ENCODE measurements at regions not wholly inside any gene's neighbourhood (a gene's known extent, or its start where the extent isn't known, plus 50 kb on each side); places are given as distances from the start of the nearest gene placed in this dataset.
"Not testable (repeated sequence)": the region's sequence is repeated elsewhere in the genome, so short reads cannot be mapped to it uniquely, and the experiment has no call there.

DNA sequence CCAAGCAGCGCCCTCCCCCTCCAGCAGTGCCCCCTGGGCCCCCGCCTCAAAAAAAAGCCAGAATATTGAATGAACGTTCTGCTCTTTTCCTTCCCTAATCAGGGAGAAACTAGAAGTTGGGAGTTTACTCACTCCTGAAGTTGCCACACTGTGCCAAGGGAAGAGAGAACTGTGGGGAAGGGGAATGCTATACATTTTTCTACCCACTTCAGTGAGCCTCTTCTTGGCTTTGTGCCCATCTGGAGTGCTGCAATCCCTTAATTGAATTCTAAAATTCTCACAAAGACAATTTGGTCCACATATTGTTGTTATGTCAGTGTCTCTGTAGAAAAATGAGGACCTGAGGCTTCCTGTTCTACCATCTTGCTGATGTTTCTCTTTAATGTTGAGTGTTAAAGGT, 443.7 kb downstream of the DIRAS2 start:
- ATAC-seq (ENCODE audit: poor library complexity) = no peak
- no peaks in the 10 kb centered on the region for H3K36me3 ChIP-seq (ENCODE audit: insufficient read depth, low read length)
- ChIA-PET POLR2A (no interaction called here), CTCF (no interaction called here)
- peaks cover 2% of the 10 kb centered on the region for H3K9me3 Mint-ChIP-seq
- peaks cover 4% of the 10 kb centered on the region for H3K27me3 Mint-ChIP-seq
- H3K27me3 ChIP-seq (ENCODE audit: control insufficient read depth in 1 of 2, insufficient read depth in 2 of 2, low read length in 2 of 2) = no peaks in the 10 kb centered on the region
- no peaks in the 10 kb centered on the region for H3K4me1 ChIP-seq (ENCODE audit: insufficient read depth, low read length)
- TF ChIP-seq, protein P1, sequence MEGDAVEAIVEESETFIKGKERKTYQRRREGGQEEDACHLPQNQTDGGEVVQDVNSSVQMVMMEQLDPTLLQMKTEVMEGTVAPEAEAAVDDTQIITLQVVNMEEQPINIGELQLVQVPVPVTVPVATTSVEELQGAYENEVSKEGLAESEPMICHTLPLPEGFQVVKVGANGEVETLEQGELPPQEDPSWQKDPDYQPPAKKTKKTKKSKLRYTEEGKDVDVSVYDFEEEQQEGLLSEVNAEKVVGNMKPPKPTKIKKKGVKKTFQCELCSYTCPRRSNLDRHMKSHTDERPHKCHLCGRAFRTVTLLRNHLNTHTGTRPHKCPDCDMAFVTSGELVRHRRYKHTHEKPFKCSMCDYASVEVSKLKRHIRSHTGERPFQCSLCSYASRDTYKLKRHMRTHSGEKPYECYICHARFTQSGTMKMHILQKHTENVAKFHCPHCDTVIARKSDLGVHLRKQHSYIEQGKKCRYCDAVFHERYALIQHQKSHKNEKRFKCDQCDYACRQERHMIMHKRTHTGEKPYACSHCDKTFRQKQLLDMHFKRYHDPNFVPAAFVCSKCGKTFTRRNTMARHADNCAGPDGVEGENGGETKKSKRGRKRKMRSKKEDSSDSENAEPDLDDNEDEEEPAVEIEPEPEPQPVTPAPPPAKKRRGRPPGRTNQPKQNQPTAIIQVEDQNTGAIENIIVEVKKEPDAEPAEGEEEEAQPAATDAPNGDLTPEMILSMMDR (IDR thresholded peaks at IDR 0.05) = no peak
- no peak overlapping the region for H3K27ac Mint-ChIP-seq
- no peak overlapping the region for H3K27ac ChIP-seq (ENCODE audit: low read depth in 1 of 2, low read length in 2 of 2)
- no peaks in the 10 kb centered on the region for H3K36me3 Mint-ChIP-seq (ENCODE audit: low read depth)
- intact Hi-C loops (cut with DNase I, micrococcal nuclease) = no loop called here
- H3K4me3 Mint-ChIP-seq = no peak overlapping the region
- peaks cover 0 to 4% of the 10 kb centered on the region in 2 experiments for H3K9me3 ChIP-seq (ENCODE audit: control insufficient read depth in 1 of 2, insufficient read depth in 1 of 2, low read length in 2 of 2)
- DNase-seq = no peak
- H3K4me1 Mint-ChIP-seq (ENCODE audit: low read depth) = no peaks in the 10 kb centered on the region
- H3K4me3 ChIP-seq (ENCODE audit: low read length) = no peak overlapping the region

DNA sequence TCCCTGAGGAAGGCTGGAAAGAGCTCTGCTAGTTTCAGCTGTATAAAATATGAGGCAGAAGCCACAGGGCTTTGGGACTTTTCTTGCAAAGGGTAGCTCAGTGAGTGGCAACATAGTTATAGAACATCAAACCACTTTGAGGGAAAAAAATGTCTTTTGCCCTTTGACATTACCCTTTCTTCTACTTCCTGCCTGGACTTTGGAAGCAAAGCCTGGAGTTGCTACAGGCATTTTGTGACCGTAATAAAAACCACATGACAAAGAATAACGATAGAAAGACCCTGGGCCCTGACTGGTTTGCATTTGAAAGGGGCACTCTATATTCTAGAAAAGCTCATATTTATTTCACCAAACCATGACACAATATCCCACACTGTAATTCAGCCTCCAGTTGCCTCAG, 440.9 kb downstream of the DIRAS2 start:
- intact Hi-C loops (cut with DNase I, micrococcal nuclease) = no loop called here

DNA sequence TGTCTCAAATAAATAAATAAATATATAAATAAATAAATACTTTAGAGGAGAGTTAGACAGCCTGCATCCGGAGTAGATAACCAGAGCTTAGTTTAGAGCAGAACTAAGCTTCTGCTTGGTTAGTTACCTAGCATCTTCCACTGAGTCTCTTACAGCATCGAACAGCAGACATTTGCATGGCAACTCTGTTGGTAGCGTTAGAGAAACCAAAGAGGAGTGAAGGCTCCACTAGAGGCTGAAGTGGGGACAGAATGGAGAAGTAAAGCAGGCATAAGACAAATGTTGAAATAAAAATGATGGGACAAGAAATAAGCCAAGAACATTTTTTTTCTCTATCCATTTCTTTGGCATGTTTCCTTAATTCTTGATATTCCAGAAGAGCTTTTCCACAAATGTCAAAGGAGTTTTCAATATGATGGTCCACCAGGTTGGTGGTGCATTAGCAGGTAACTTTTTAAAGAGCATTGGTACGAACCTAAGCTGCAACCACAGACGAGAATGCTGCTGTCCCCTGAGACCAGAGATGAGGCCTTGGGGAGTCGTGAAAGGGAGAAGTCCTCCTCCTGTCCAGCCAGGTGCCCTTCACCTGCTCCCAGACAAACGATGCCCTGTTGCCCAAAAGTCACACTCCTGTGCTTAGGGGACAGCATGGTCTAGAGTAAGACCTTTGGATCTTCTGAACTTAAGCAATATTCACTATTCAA, 438.3 kb downstream of the DIRAS2 start:
- no peaks in the 10 kb centered on the region for H3K36me3 ChIP-seq (ENCODE audit: insufficient read depth, low read length)
- no peaks in the 10 kb centered on the region for H3K27me3 ChIP-seq (ENCODE audit: control insufficient read depth in 1 of 2, insufficient read depth in 2 of 2, low read length in 2 of 2)
- H3K36me3 Mint-ChIP-seq (ENCODE audit: low read depth) = no peaks in the 10 kb centered on the region
- CTCF ChIA-PET = no interaction called here
- no peaks in the 10 kb centered on the region for H3K4me1 ChIP-seq (ENCODE audit: insufficient read depth, low read length)
- H3K4me1 Mint-ChIP-seq (ENCODE audit: low read depth) = no peaks in the 10 kb centered on the region
- no peak overlapping the region for H3K4me3 ChIP-seq (ENCODE audit: low read length)
- ATAC-seq (ENCODE audit: poor library complexity) = no peak
- intact Hi-C loops (cut with DNase I, micrococcal nuclease) = no loop called here
- H3K27ac ChIP-seq (ENCODE audit: low read depth in 1 of 2, low read length in 2 of 2) = no peak overlapping the region
- H3K27ac Mint-ChIP-seq = no peak overlapping the region
- TF ChIP-seq, protein P1 (IDR thresholded peaks at IDR 0.05) = no peak
- H3K4me3 Mint-ChIP-seq = no peak overlapping the region
- H3K27me3 Mint-ChIP-seq = peaks cover 12% of the 10 kb centered on the region
- H3K9me3 Mint-ChIP-seq = no peaks in the 10 kb centered on the region
- no peak for DNase-seq
- H3K9me3 ChIP-seq (ENCODE audit: control insufficient read depth in 1 of 2, insufficient read depth in 1 of 2, low read length in 2 of 2) = no peaks in the 10 kb centered on the region
- POLR2A ChIA-PET = no interaction called here

More for the DNA sequence above, 440.9 kb downstream of the DIRAS2 start:
- Histone ChIP-seq H3K27me3 (ENCODE audit: control insufficient read depth in 1 of 2, insufficient read depth in 2 of 2, low read length in 2 of 2) (no peaks in the 10 kb centered on the region), H3K4me3 (ENCODE audit: low read length) (no peak overlapping the region), H3K27ac (ENCODE audit: low read depth in 1 of 2, low read length in 2 of 2) (no peak overlapping the region), H3K4me1 (ENCODE audit: insufficient read depth, low read length) (no peaks in the 10 kb centered on the region), H3K9me3 (ENCODE audit: control insufficient read depth in 1 of 2, insufficient read depth in 1 of 2, low read length in 2 of 2) (peaks cover 0 to 4% of the 10 kb centered on the region in 2 experiments), H3K36me3 (ENCODE audit: insufficient read depth, low read length) (no peaks in the 10 kb centered on the region)
- no peak for ATAC-seq (ENCODE audit: poor library complexity)
- Mint-ChIP-seq H3K4me1 (ENCODE audit: low read depth) (no peaks in the 10 kb centered on the region), H3K4me3 (no peak overlapping the region), H3K36me3 (ENCODE audit: low read depth) (no peaks in the 10 kb centered on the region), H3K9me3 (peaks cover 2% of the 10 kb centered on the region), H3K27me3 (peaks cover 8% of the 10 kb centered on the region), H3K27ac (no peak overlapping the region)
- DNase-seq = no peak
- CTCF ChIA-PET = no interaction called here
- POLR2A ChIA-PET = no interaction called here
- TF ChIP-seq, protein P1 (IDR thresholded peaks at IDR 0.05) = no peak

DNA sequence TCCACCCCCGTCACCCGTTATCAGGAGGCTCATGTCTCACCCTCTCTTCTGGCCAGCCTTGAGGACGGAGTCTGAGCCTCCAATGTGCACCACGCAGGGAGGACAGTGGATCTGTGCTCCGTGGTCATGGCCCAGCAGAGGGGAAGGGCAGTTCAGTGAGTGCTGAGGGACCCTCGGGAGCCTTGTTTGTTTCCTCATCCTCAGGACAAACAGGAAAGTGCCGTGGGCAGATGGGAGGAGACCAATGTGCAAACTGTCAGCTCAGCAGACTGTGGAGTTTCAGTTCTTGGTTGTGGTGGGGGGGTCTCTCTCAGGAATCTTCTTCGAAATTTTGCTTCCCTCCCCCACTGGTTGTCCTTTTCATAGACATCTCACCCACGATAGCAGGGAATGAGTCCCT, 429.6 kb downstream of the DIRAS2 start:
- CTCF ChIA-PET; DNase-seq; H3K27ac ChIP-seq (ENCODE audit: low read depth in 1 of 2, low read length in 2 of 2); H3K9me3 ChIP-seq (ENCODE audit: control insufficient read depth in 1 of 2, insufficient read depth in 1 of 2, low read length in 2 of 2); H3K36me3 ChIP-seq (ENCODE audit: insufficient read depth, low read length); H3K4me3 ChIP-seq (ENCODE audit: low read length); H3K27ac Mint-ChIP-seq; H3K4me1 Mint-ChIP-seq (ENCODE audit: low read depth); H3K4me1 ChIP-seq (ENCODE audit: insufficient read depth, low read length); intact Hi-C loops (cut with DNase I, micrococcal nuclease); ATAC-seq (ENCODE audit: poor library complexity); H3K27me3 ChIP-seq (ENCODE audit: control insufficient read depth in 1 of 2, insufficient read depth in 2 of 2, low read length in 2 of 2); H3K9me3 Mint-ChIP-seq; POLR2A ChIA-PET; H3K36me3 Mint-ChIP-seq (ENCODE audit: low read depth); H3K4me3 Mint-ChIP-seq: not testable (repeated sequence)
- H3K27me3 Mint-ChIP-seq = peaks cover 21% of the 10 kb centered on the region

All from CD4-positive, alpha-beta T cell (primary cell).